ACC112 (cell line): ENCODE measurements at regions not wholly inside any gene's neighbourhood (a gene's known extent, or its start where the extent isn't known, plus 50 kb on each side); places are given as distances from the start of the nearest gene placed in this dataset.

Experiments
- H2AFZ ChIP-seq: fragments of 200-600 bp; sonication (generic); one replicate; pipeline ENCODE4 v1.6.0; 2017; ENCODE audit warnings: antibody characterized with exemption, low read length; ENCODE audit not compliant: unreplicated experiment
- H3K27ac ChIP-seq: fragments of 200-600 bp; sonication (generic); 2 replicates; pipeline ENCODE4 v1.5.1; 2014; ENCODE audit warnings: low read depth, mild to moderate bottlenecking, antibody characterized with exemption, low read length, moderate library complexity
- H3K27me3 ChIP-seq: fragments of 200-600 bp; sonication (generic); 2 replicates; pipeline ENCODE4 v1.6.1; 2014; ENCODE audit warnings: mild to moderate bottlenecking, antibody characterized with exemption, low read length, moderate library complexity, mixed read lengths; ENCODE audit not compliant: insufficient read depth
- H3K36me3 ChIP-seq: fragments of 200-600 bp; sonication (generic); 2 replicates; pipeline ENCODE4 v1.6.1; 2016; ENCODE audit warnings: mild to moderate bottlenecking, antibody characterized with exemption, low read length, moderate library complexity, mixed read lengths; ENCODE audit not compliant: insufficient read depth
- H3K4me1 ChIP-seq: fragments of 200-600 bp; sonication (generic); one replicate; pipeline ENCODE4 v1.6.1; 2016; ENCODE audit warnings: low read length, mixed read lengths; ENCODE audit not compliant: insufficient read depth, unreplicated experiment, control insufficient read depth
- H3K4me3 ChIP-seq: fragments of 200-600 bp; sonication (generic); 2 replicates; pipeline ENCODE4 v1.5.1; 2014; ENCODE audit warnings: mild to moderate bottlenecking, low read depth, low read length
- H3K79me2 ChIP-seq: fragments of 200-600 bp; sonication (generic); one replicate; pipeline ENCODE4 v1.6.0; 2016; ENCODE audit warnings: low read length; ENCODE audit not compliant: control insufficient read depth, unreplicated experiment, insufficient read depth

DNA sequence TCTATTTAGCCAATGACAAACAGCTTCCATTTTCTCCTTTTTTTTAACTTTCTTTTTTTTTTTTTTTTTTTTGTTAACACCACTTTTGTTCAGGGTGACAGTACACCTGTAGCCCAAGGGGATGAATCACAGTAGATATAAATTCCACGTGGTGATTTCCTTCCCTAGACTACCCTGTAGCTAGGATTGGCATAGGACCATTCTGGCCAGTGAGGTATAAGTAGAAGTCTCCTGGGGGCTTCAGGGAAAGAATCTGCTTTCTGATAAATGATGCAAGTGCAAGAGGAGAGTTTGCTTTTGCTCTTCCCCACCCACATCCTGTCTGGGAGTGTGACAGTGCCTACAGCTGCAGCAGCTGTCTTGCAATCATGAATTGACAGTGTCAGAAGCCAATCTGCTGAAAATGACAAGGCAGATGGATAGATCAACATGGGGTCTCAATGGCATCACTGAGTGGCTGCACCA lies 63.2 kb upstream of the TOMM7 start:
- Histone ChIP-seq H2AFZ (no peak overlapping the region), H3K4me3 (no peak overlapping the region), H3K27me3 (no peaks in the 10 kb centered on the region), H3K79me2 (no peaks in the 10 kb centered on the region), H3K27ac (no peak overlapping the region), H3K4me1 (peaks cover 5% of the 10 kb centered on the region), H3K36me3 (no peaks in the 10 kb centered on the region)

DNA sequence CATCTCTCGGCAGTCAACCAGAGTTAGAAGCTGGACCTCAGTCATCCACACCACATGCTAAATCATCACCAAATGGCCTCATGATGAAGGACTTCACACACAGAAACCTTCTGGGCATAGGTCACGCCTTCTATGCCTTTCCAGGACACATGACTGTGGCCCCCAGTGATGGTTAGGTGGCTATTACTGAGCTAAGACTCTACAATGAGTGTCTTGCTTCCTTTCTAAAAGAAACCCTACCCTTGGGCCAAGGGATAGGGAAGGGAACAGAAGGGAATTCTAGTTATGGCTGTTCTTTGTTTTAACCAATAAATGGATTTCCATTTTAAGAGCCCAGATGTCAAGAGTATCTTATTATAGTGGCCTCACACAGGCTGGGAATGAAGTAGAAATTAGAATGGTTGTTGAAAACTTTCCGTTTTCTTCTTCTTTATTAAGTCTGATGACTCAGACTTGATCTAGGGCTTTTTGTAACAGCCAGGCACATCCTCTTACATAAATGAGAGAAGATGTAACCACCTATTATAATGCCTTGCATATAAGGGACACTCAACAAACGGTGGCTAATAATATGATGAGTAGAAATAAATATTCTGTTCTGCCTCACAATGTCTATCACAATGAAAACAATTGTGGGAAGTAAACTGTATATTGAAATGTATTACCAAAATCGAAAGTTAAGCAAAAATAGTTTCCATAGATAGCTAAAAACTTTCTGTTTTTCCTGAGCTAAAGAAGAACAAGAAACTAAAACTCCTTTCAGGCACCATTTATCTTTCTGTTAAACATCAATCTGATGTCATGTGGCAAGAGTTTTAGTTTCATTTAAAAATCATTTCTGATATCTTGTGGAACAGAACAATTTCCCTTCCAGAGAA lies 62.5 kb upstream of the TOMM7 start:
- Histone ChIP-seq H3K27ac (no peak overlapping the region), H3K4me3 (no peak overlapping the region), H3K27me3 (no peaks in the 10 kb centered on the region), H3K79me2 (no peaks in the 10 kb centered on the region), H3K4me1 (peaks cover 5% of the 10 kb centered on the region), H3K36me3 (no peaks in the 10 kb centered on the region), H2AFZ (no peak overlapping the region)

DNA sequence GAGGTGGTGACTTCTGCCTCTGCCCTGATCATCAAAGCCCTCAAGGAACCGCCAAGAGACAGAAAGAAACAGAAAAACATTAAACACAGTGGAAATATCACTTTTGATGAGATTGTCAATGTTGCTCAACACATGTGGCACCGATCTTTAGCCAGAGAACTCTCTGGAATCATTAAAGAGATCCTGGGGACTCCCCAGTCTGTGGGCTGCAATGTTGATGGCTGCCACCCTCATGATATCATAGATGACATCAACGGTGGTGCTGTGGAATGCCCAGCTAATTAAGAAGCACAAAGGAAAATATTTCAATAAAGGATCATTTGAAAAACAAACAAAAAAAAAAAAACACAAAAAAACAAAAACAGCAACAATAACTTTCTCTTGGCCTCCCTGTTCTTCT lies 59.5 kb upstream of the TOMM7 start:
- Histone ChIP-seq H3K27me3 (no peaks in the 10 kb centered on the region), H3K4me1 (peaks cover 5% of the 10 kb centered on the region), H3K4me3 (no peak overlapping the region), H3K36me3 (no peaks in the 10 kb centered on the region), H3K27ac (no peak overlapping the region), H3K79me2 (no peaks in the 10 kb centered on the region), H2AFZ (no peak overlapping the region)

DNA sequence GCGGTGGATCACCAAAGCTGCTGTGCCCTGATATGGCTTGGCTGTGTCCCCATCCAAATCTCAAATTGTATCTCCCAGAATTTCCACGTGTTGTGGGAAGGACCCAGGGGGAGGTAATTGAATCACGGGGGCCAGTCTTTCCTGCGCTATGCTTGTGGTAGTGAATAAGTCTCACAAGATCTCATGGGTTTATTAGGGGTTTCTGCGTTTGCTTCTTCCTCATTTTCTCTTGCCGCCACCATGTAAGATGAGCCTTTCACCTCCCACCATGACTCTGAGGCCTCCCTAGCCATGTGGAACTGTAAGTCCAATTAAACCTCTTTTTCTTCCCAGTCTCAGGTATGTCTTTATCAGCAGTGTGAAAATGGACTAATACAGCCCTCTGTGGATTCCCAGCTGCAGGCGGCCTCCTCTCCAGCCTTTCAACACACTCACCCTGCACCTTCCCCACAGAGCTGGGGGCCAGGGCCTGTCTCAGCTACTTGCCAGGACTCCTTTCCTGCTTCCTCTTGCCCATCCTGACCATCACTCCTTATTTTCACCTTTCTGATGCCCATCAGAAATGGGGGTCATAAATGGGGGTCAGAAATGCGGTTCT lies 57.2 kb upstream of the TOMM7 start:
- no peak overlapping the region for H3K4me3 ChIP-seq
- no peak overlapping the region for H2AFZ ChIP-seq
- H3K36me3 ChIP-seq = no peaks in the 10 kb centered on the region
- H3K4me1 ChIP-seq = no peaks in the 10 kb centered on the region
- no peaks in the 10 kb centered on the region for H3K27me3 ChIP-seq
- no peak overlapping the region for H3K27ac ChIP-seq
- H3K79me2 ChIP-seq = no peaks in the 10 kb centered on the region

DNA sequence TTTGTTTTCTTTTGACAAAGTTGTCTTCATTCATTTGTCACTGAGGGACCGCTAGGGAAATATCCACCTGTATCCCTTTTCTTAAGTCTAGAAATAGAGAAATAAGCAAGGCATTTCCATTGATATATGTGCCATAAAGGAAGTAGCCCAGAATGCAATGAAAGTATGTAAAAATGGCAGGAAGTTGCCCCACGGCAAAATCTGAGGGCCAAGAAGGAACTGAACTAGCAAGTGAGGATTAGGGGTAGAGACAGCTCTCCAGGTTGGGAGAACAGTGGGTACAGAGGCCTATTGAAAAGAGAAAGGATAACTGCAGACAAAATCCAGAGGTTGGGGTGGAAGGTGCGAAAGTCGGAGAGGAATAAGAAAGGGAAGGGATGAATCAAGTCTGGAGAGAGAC lies 56.6 kb upstream of the TOMM7 start:
- Histone ChIP-seq H3K4me3 (no peak overlapping the region), H3K79me2 (no peaks in the 10 kb centered on the region), H3K4me1 (no peaks in the 10 kb centered on the region), H3K27me3 (no peaks in the 10 kb centered on the region), H2AFZ (no peak overlapping the region), H3K36me3 (no peaks in the 10 kb centered on the region), H3K27ac (no peak overlapping the region)

DNA sequence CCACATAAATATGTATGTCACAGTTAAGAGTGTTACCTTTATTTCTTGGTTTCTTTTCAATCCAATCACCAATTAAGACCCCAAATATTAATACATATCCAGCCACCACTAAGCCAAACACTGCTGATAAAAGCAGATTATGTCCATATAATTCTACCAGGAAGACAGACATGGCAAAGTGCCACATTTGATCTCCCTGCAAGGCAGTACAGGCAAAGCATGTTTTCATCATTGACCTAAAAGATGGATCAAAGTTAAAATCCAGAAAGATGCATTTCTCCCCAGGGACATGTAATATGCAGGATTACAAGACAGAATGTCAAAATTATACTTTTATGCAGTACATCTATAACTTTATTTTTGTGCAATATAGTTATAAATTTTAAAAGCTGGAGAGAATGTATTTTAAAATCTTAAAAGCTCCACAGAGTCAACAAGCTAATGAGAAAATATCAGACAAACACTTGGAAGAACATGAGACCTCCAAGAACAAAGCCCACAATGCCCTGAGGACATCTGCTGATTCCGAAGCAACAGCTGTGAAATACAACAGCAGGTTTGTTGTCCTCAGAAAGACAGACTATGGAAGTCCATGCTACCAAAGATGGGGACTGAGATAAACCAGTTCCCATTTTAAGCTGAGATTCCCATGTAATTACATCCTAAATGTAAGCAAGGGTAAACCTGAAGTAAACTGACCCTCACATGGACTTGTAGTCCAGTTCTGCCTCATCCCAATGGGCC lies 54.5 kb upstream of the TOMM7 start:
- Histone ChIP-seq H3K4me3 (no peak overlapping the region), H3K4me1 (no peaks in the 10 kb centered on the region), H3K36me3 (no peaks in the 10 kb centered on the region)

DNA sequence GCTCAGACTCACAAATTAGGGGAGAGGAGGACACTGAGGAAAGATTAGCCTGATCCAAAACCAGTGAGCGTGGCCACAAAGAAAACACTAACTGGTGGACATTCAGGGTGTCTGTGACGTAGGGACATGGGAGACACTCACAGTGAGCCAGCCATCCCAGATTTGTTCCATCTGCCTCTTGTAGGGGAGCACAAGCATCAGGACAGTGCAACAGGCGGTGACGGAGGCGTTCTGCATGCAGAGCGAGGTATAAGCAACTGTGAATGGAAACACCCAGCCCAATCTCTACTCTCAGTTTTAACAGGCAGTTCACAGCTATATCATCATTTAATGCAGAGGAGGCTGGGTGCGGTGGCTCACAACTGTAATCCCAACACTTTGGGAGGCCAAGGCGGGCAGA lies 52.8 kb upstream of the TOMM7 start:
- no peaks in the 10 kb centered on the region for H3K27me3 ChIP-seq
- H3K27ac ChIP-seq = no peak overlapping the region
- no peaks in the 10 kb centered on the region for H3K36me3 ChIP-seq
- H3K4me3 ChIP-seq = no peak overlapping the region
- H3K4me1 ChIP-seq = no peaks in the 10 kb centered on the region
- H2AFZ ChIP-seq = no peak overlapping the region
- H3K79me2 ChIP-seq = no peaks in the 10 kb centered on the region

More for the DNA sequence above, 54.5 kb upstream of the TOMM7 start:
- Histone ChIP-seq H2AFZ (no peak overlapping the region), H3K27me3 (no peaks in the 10 kb centered on the region), H3K79me2 (no peaks in the 10 kb centered on the region), H3K27ac (no peak overlapping the region)

DNA sequence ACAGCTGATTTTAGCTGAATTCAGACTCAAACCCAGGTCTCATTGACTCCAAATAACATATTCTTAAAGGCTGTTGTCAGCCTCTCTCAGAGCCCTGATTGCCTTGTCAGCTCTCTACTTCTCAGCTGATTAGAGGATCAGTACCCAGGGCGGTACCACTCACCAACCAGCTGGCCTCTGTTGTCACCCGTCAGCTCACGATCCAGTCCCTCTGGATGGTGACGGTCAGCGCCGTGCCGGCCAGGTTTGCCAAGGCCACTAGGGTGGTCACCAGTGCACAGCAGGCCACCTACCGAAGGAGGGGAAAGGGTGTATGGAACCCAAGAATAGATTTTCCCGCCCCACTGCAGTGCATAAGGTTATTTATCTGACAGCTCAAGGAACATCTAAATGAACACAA lies 52.3 kb upstream of the TOMM7 start:
- Histone ChIP-seq H2AFZ (no peak overlapping the region), H3K27ac (no peak overlapping the region), H3K4me3 (no peak overlapping the region), H3K79me2 (no peaks in the 10 kb centered on the region), H3K36me3 (no peaks in the 10 kb centered on the region), H3K27me3 (no peaks in the 10 kb centered on the region), H3K4me1 (no peaks in the 10 kb centered on the region)
